HFFc6 (cell line): ENCODE measurements at regions not wholly inside any gene's neighbourhood (a gene's known extent, or its start where the extent isn't known, plus 50 kb on each side); places are given as distances from the start of the nearest gene placed in this dataset.

Source experiments
- DNase-seq: peaks from one replicate; pipeline ENCODE4 v3.0.0-alpha.2; 2018
- H3K27ac Mint-ChIP-seq: 2 replicates; pipeline ENCODE4 v1.8.0; 2020; ENCODE audit warnings: mild to moderate bottlenecking, mixed read lengths
- H3K27me3 Mint-ChIP-seq: 2 replicates; pipeline ENCODE4 v1.8.0; 2021; ENCODE audit warnings: mild to moderate bottlenecking, moderate library complexity, mixed read lengths; ENCODE audit not compliant: insufficient read depth
- H3K36me3 Mint-ChIP-seq: 2 replicates; pipeline ENCODE4 v1.8.0; 2021; ENCODE audit warnings: low read depth, mixed read lengths
- H3K4me1 Mint-ChIP-seq: 2 replicates; pipeline ENCODE4 v1.8.0; 2020; ENCODE audit warnings: low read depth, mixed read lengths
- H3K4me3 Mint-ChIP-seq: 2 replicates; pipeline ENCODE4 v1.8.0; 2020; ENCODE audit warnings: mild to moderate bottlenecking, moderate library complexity, mixed read lengths
- H3K9me3 Mint-ChIP-seq: 2 replicates; pipeline ENCODE4 v1.8.0; 2020; ENCODE audit warnings: mild to moderate bottlenecking, mixed read lengths
- CTCF ChIP-seq: fragments of 200-600 bp; sonication (generic); IDR thresholded peaks from 2 replicates; pipeline ENCODE4 v1.5.0; 2021; ENCODE audit warnings: antibody characterized with exemption, mild to moderate bottlenecking

- H3K4me1 Mint-ChIP-seq: peaks cover 32% of the 10 kb centered on the region
- TF ChIP-seq CTCF: no peak
- H3K27me3 Mint-ChIP-seq: no peaks in the 10 kb centered on the region
- no peak overlapping the region for H3K4me3 Mint-ChIP-seq
- H3K36me3 Mint-ChIP-seq: no peaks in the 10 kb centered on the region
- H3K9me3 Mint-ChIP-seq: no peaks in the 10 kb centered on the region
- no peak overlapping the region for H3K27ac Mint-ChIP-seq
- no peak for DNase-seq
These were observed 126.6 kb upstream of the ACSL4 start for GRCh38 chrX:109859651-109860050.

- H3K9me3 Mint-ChIP-seq: no peaks in the 10 kb centered on the region
- TF ChIP-seq CTCF: no peak
- H3K4me3 Mint-ChIP-seq: no peak overlapping the region
- H3K27ac Mint-ChIP-seq: no peak overlapping the region
- H3K27me3 Mint-ChIP-seq: peaks cover 3% of the 10 kb centered on the region
- DNase-seq: no peak
- peaks cover 20% of the 10 kb centered on the region for H3K4me1 Mint-ChIP-seq
- no peaks in the 10 kb centered on the region for H3K36me3 Mint-ChIP-seq
These were observed 129.4 kb upstream of the ACSL4 start for GRCh38 chrX:109862433-109862832.

DNA sequence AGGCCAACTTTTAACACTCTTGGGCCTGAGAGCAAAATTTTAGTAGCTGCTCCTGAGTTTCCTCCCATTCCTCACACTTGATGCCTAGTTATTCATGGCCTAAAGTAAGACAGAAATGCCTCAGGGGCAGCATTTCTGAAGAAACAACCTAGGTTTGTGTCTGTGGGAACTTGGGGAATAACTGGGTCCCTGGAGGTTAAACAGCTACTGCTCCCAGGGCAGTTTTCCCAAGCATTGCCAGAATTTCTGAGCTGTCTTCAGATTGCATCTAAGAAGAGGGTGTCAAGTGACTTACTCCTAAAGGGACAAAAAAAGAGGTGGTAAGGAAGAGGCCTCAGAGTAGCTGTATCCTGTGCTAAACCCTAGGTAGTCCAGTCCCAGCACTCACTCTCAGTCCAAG, 130.8 kb upstream of the ACSL4 start:
- no peak for DNase-seq
- H3K9me3 Mint-ChIP-seq: no peaks in the 10 kb centered on the region
- H3K4me3 Mint-ChIP-seq: no peak overlapping the region
- H3K36me3 Mint-ChIP-seq: no peaks in the 10 kb centered on the region
- peaks cover 3% of the 10 kb centered on the region for H3K27me3 Mint-ChIP-seq
- H3K27ac Mint-ChIP-seq: no peak overlapping the region
- H3K4me1 Mint-ChIP-seq: peaks cover 11% of the 10 kb centered on the region
- no peak for TF ChIP-seq CTCF

GRCh38 chrX:109871121-109871888, 131.6 kb upstream of the TMEM164 start:
- H3K4me3 Mint-ChIP-seq: no peak overlapping the region
- H3K27me3 Mint-ChIP-seq: peaks cover 3% of the 10 kb centered on the region
- H3K4me1 Mint-ChIP-seq: no peaks in the 10 kb centered on the region
- no peaks in the 10 kb centered on the region for H3K36me3 Mint-ChIP-seq
- DNase-seq: no peak
- no peaks in the 10 kb centered on the region for H3K9me3 Mint-ChIP-seq
- H3K27ac Mint-ChIP-seq: no peak overlapping the region
- TF ChIP-seq CTCF: no peak

DNA sequence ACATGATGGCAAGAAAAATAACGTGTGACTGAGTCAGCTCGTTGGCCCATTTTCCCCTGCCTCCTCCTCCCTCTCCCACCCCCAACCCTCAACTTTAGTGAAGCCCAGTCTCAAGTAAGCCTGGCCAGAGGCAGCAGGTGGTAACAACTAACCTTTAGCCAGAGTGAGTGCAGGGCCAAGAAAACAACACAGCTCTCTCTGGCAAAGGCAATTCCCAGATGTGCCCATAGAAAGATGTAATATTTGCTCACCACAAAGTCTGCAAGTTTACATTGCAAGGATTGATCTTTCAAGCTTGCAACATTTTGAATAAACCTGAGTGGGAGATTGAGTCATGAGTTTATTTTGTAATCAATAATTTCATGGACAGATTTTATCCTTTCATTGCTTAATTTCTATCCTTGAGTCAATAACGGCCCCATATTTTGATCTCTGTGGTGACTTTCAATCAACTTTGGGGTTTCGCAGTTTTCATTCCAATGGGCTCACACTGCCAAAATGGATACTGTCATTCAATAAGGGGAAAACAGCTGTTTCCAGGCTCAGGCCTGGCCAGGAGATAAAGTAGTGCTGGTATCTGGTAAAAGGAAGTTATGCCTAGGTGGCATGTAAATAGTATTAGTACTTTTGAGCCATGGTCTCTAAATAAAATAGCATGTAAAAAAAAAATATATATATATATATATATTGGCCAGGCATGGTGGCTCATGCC, 130.7 kb upstream of the TMEM164 start:
- DNase-seq: no peak
- no peaks in the 10 kb centered on the region for H3K4me1 Mint-ChIP-seq
- H3K36me3 Mint-ChIP-seq: no peaks in the 10 kb centered on the region
- H3K27me3 Mint-ChIP-seq: peaks cover 3% of the 10 kb centered on the region
- no peak for TF ChIP-seq CTCF
- no peak overlapping the region for H3K27ac Mint-ChIP-seq
- H3K9me3 Mint-ChIP-seq: no peaks in the 10 kb centered on the region
- no peak overlapping the region for H3K4me3 Mint-ChIP-seq
